Heart right ventricle (tissue), 16 donors: ENCODE measurements at regions not wholly inside any gene's neighbourhood (a gene's known extent, or its start where the extent isn't known, plus 50 kb on each side); places are given as distances from the start of the nearest gene placed in this dataset.

ENCODE experiments used
- ATAC-seq, 8 donors: fragments of 200-7000 bp; cut with Tn5 transposase; one replicate each; pipeline ENCODE4 v1.9.1; 2020; ENCODE audit warnings: mild to moderate bottlenecking in 8 of 8, moderate library complexity in 8 of 8, moderate number of reproducible peaks in 1 of 8
- DNase-seq, 2 donors: peaks; one replicate each; pipeline ENCODE4 v3.0.0-alpha.2; 2020
- H3K27ac ChIP-seq, 10 donors: fragments of 200-600 bp; sonication (generic) in 2 of 10; one replicate each; pipeline versions ENCODE4 v1.5.0 to v1.8.0; 2020 to 2022; ENCODE audit warnings: mild to moderate bottlenecking in 3 of 10
- H3K27me3 ChIP-seq, 7 donors: fragments of 200-600 bp; one replicate each; pipeline ENCODE4 v1.8.0; 2021 to 2022; ENCODE audit warnings: mild to moderate bottlenecking in 2 of 7
- H3K36me3 ChIP-seq, 9 donors: fragments of 200-600 bp; sonication (generic) in 1 of 9; one replicate each; pipeline versions ENCODE4 v1.5.0 to v1.8.0; 2020 to 2022; ENCODE audit warnings: mild to moderate bottlenecking in 2 of 9
- H3K4me1 ChIP-seq, 9 donors: fragments of 200-600 bp; sonication (generic) in 1 of 9; one replicate each; pipeline versions ENCODE4 v1.5.0 to v1.8.0; 2020 to 2022; ENCODE audit warnings: mild to moderate bottlenecking in 4 of 9
- H3K4me3 ChIP-seq, 10 donors: fragments of 200-600 bp; sonication (generic) in 2 of 10; one replicate each; pipeline versions ENCODE4 v1.5.0 to v1.8.0; 2020 to 2022; ENCODE audit warnings: mild to moderate bottlenecking in 7 of 10, moderate library complexity in 2 of 10
- H3K9me3 ChIP-seq, 11 donors: fragments of 200-600 bp in 10 of 11; sonication (generic) in 2 of 11; one replicate each; pipeline versions ENCODE4 v1.5.0 to v1.8.0; 2013 to 2022; ENCODE audit warnings: mild to moderate bottlenecking in 2 of 11, control low read depth in 1 of 11, moderate library complexity in 1 of 11
- WGBS, 2 donors: extraction: QIAGEN DNeasy Blood & Tissue Kit; methylation state at CpG; one replicate each; pipeline ENCODE4 v1.1.7; 2013; ENCODE audit warnings: inconsistent platforms in 1 of 2; 5-methylcytosine and 5-hydroxymethylcytosine counted together
- intact Hi-C, 10 donors: fragments of 100-400 bp; cut with DNase I; formaldehyde crosslinking; loops; one replicate each; pipeline versions ENCODE4 v1.11.1 to v1.14.2; 2022
- TF ChIP-seq, protein P1 (sequence below), 9 donors: fragments of 200-600 bp; sonication (generic) in 2 of 9; IDR thresholded peaks; one replicate each; pipeline versions ENCODE4 v1.5.0 to v1.8.0; 2021 to 2022; ENCODE audit warnings: antibody characterized with exemption in 9 of 9, mild to moderate bottlenecking in 5 of 9, moderate library complexity in 1 of 9
- donor health status: Arrhythmogenic right ventricular cardiomyopathy.
- donor health status: ischemic (EF 13 %, LVEDD 7.1; RV severe dilation, severe dysfunction).
- donor health status: healthy with polysubstance abuse.
- donor health status: DM: no; HTN: yes; CAD: no.
- donor health status: DM: no; HTN: no; CAD: no.
- donor health status: ischemic (EF 25% LVEDD 6.9; RV normal size, moderate dysfunction).
- donor health status: ischemic (EF 25% LVEDD 5.7; RV mildly dilated, moderate dysfunction).
- donor health status: healthy.
- donor health status: DM: yes; HTN: yes; CAD: no.
- donor health status: Ischemic cardiomyopathy.
- donor health status: ischemic (EF 35%, LVEDD 5.7; RV mildly dilated, moderate dysfunction).
- donor health status: nonischemic (EF 11% LVEDD 7.7; RV severe dilation, severe dysfunction).
- donor health status: DM: yes; HTN: yes; CAD: no.
- donor health status: PGD.
- donor health status: ischemic (EF 29% LVEDD 5.4; RV normal size, mild dysfunction).
- donor health status: nonischemic (EF 23%, LVEDD 6.1; RV moderate dilation, normal function).

DNA sequence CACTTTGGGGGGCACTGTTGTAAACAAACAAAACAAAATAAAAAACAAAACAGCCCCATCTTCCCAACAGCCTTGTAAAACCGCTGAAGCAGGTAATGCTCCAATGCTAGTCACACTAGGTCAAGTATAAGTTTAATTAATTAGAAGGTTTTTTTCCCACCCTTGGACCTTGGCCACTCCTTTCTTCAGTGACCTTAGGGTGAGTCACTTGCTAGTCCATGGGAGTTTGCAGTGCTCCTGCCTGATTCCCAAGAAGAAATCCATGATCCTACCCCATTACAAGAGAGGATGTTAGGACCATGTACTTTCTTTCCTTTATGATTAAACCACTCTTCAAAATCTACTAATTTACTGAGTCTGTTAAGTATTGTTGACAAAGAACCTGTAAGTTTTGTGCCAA, 192.2 kb upstream of the CDKN2B start:
- no peak overlapping the region for H3K27ac ChIP-seq
- ATAC-seq: no peak
- H3K27me3 ChIP-seq: peaks cover 0 to 4% (median 0%) of the 10 kb centered on the region in 7 donors

DNA sequence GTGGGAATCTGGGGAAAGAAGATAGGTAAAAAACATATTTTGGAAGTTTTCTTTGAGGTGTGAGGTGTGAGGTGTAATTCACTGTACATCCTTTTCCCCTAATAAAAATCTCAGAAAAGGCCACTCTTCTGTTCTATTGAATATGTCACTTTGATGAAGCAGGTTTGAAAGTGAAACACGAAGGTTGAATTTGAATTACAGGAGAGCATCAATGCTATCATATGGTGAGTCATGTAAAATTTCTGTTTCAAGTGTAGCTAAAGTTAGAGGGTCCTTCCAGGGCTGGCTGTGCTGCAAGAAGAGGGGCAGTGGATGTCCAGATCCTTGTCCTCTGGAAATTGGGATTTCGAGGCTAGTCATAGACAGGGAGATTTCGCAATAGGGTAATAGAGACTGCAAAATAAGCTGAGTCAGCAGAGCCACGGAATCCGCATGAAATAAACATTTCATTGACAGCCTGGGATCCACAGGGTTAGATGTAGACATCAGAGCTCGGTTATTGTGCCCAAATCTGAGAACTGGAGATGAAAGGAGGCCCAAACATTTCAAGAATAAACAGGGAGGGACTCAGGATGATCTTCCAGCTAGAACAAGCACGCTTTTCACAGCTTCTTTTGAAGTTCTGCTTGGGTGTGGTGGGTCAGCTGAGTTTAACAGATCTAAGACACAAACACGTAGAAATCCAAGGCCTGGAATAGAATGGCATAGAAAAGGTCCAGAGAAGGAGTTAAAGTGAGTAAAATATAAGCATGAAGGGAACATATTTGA, 194.4 kb upstream of the CDKN2B start:
- H3K4me3 ChIP-seq: no peak overlapping the region
- H3K36me3 ChIP-seq: no peaks in the 10 kb centered on the region
- ATAC-seq: no peak
- H3K27ac ChIP-seq: no peak overlapping the region
- peaks cover 0 to 9% (median 0%) of the 10 kb centered on the region in 9 donors for H3K4me1 ChIP-seq
- H3K27me3 ChIP-seq: peaks cover 0 to 4% (median 0%) of the 10 kb centered on the region in 7 donors
- intact Hi-C loops: no loop called here
- DNase-seq: no peak
- TF ChIP-seq, protein P1, sequence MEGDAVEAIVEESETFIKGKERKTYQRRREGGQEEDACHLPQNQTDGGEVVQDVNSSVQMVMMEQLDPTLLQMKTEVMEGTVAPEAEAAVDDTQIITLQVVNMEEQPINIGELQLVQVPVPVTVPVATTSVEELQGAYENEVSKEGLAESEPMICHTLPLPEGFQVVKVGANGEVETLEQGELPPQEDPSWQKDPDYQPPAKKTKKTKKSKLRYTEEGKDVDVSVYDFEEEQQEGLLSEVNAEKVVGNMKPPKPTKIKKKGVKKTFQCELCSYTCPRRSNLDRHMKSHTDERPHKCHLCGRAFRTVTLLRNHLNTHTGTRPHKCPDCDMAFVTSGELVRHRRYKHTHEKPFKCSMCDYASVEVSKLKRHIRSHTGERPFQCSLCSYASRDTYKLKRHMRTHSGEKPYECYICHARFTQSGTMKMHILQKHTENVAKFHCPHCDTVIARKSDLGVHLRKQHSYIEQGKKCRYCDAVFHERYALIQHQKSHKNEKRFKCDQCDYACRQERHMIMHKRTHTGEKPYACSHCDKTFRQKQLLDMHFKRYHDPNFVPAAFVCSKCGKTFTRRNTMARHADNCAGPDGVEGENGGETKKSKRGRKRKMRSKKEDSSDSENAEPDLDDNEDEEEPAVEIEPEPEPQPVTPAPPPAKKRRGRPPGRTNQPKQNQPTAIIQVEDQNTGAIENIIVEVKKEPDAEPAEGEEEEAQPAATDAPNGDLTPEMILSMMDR (IDR thresholded peaks at IDR 0.05): no peak
- H3K9me3 ChIP-seq: no peaks in the 10 kb centered on the region
- WGBS, 2 donors: 62 to 73% methylated on average over 8 of the region's 8 CpGs

More for the DNA sequence above, 192.2 kb upstream of the CDKN2B start:
- peaks cover 0 to 9% (median 0%) of the 10 kb centered on the region in 9 donors for H3K4me1 ChIP-seq
- intact Hi-C loops: no loop called here
- H3K4me3 ChIP-seq: no peak overlapping the region
- TF ChIP-seq, protein P1 (IDR thresholded peaks at IDR 0.05): no peak
- WGBS, 2 donors: 81 to 93% methylated on average over 1 of the region's 1 CpG
- no peak for DNase-seq
- H3K36me3 ChIP-seq: no peaks in the 10 kb centered on the region
- peaks cover 0 to 4% (median 0%) of the 10 kb centered on the region in 11 donors for H3K9me3 ChIP-seq

GRCh38 chr9:22204240-22204639, 195.1 kb upstream of the CDKN2B start:
- DNase-seq: no peak
- no peak overlapping the region for H3K27ac ChIP-seq
- H3K4me1 ChIP-seq: peaks cover 0 to 16% (median 0%) of the 10 kb centered on the region in 9 donors
- ATAC-seq: no peak
- no peaks in the 10 kb centered on the region for H3K9me3 ChIP-seq
- H3K27me3 ChIP-seq: peaks cover 0 to 4% (median 0%) of the 10 kb centered on the region in 7 donors
- intact Hi-C loops: no loop called here
- 94 to 96% methylated on average over 2 of the region's 2 CpGs for WGBS, 2 donors
- TF ChIP-seq, protein P1 (IDR thresholded peaks at IDR 0.05): no peak
- H3K4me3 ChIP-seq: no peak overlapping the region
- H3K36me3 ChIP-seq: no peaks in the 10 kb centered on the region

DNA sequence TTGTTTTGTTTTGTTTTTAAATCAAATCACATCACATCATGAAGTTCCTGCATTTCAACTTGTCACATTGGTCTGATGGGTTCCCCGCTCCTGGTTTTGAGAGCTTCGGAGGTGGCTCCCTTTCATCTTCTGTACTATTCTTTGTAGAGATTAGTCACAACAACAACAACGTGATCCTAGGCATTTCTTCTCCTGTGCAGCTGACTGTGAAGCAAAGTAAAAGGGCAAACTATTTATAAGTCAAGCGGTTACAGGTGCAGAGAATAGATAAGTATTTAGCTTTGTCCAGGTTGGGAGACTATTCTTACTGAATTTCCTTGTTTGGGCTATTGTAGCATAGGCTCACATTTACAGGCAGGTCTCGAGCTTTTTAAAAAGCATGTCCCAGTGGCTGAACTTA, 197.7 kb upstream of the CDKN2B start:
- intact Hi-C loops: no loop called here
- peaks cover 0 to 29% (median under 1%) of the 10 kb centered on the region in 9 donors for H3K4me1 ChIP-seq
- DNase-seq (no peak), ATAC-seq (no peak)
- no peak overlapping the region for H3K4me3 ChIP-seq
- no peaks in the 10 kb centered on the region for H3K36me3 ChIP-seq
- no peaks in the 10 kb centered on the region for H3K27me3 ChIP-seq
- TF ChIP-seq, protein P1 (IDR thresholded peaks at IDR 0.05): no peak
- 51 to 60% methylated on average over 5 of the region's 5 CpGs for WGBS, 2 donors
- H3K27ac ChIP-seq: no peak overlapping the region
- no peaks in the 10 kb centered on the region for H3K9me3 ChIP-seq
